Kidney (tissue), 13 donors: ENCODE measurements at regions not wholly inside any gene's neighbourhood (a gene's known extent, or its start where the extent isn't known, plus 50 kb on each side); places are given as distances from the start of the nearest gene placed in this dataset.
"Not testable (repeated sequence)": the region's sequence is repeated elsewhere in the genome, so short reads cannot be mapped to it uniquely, and the experiment has no call there.

Experiments used
- DNase-seq, 5 donors: peaks; one replicate each; pipeline ENCODE4 v3.0.0-alpha.2; 2013 to 2020
- FAIRE-seq: peaks from 2 replicates; lab custom pipeline; 2012; peaks lifted over from hg19 to GRCh38; lab: Jason Lieb, UNC
- H3K27ac ChIP-seq, 2 donors: one replicate each; pipeline ENCODE4 v1.7.0; 2013; ENCODE audit warnings: low read depth in 2 of 2, low read length in 2 of 2, inconsistent platforms in 1 of 2
- H3K27me3 ChIP-seq: one replicate; pipeline ENCODE4 v1.7.1; 2013; ENCODE audit warnings: low read length, inconsistent platforms; ENCODE audit not compliant: control insufficient read depth, insufficient read depth
- H3K36me3 ChIP-seq, 3 donors: one replicate each; pipeline versions ENCODE4 v1.7.0 to v1.7.1; 2013; ENCODE audit warnings: low read length in 3 of 3, control low read depth in 1 of 3, inconsistent platforms in 1 of 3; ENCODE audit not compliant: insufficient read depth in 3 of 3, control insufficient read depth in 2 of 3
- H3K4me1 ChIP-seq, 3 donors: one replicate each; pipeline versions ENCODE4 v1.7.0 to v1.7.1; 2013; ENCODE audit warnings: low read length in 3 of 3, inconsistent platforms in 1 of 3, low read depth in 1 of 3; ENCODE audit not compliant: control insufficient read depth in 2 of 3, insufficient read depth in 2 of 3
- H3K4me3 ChIP-seq, 3 donors: one replicate each; pipeline versions ENCODE4 v1.7.0 to v1.8.1; 2013; ENCODE audit warnings: low read length in 3 of 3, control low read depth in 1 of 3, inconsistent platforms in 1 of 3
- H3K9ac ChIP-seq, 3 donors: one replicate each; pipeline versions ENCODE4 v1.7.0 to v1.7.1; 2013; ENCODE audit warnings: low read length in 3 of 3, control low read depth in 1 of 3, inconsistent platforms in 1 of 3
- H3K9me3 ChIP-seq, 3 donors: one replicate each; pipeline versions ENCODE4 v1.7.0 to v1.7.1; 2013; ENCODE audit warnings: low read length in 3 of 3, control low read depth in 1 of 3, inconsistent platforms in 1 of 3; ENCODE audit not compliant: control insufficient read depth in 2 of 3, insufficient read depth in 1 of 3
- CTCF ChIP-seq: IDR thresholded peaks from 3 replicates; pipeline ENCODE4 v1.5.1; 2012; ENCODE audit warnings: mild to moderate bottlenecking, moderate library complexity, borderline replicate concordance; ENCODE audit not compliant: insufficient read depth; ENCODE audit errors: extremely low read depth
- intact Hi-C: fragments of 100-400 bp; cut with DNase I; formaldehyde crosslinking; loops from one replicate; pipeline ENCODE4 v1.11.1; 2022
- donor health status: control.
- donor health status: control.
- donor health status: control.
- donor health status: control.
- donor health status: control.
- donor health status: DM: yes; HTN: yes; CAD: no.
- donor health status: Normal renal cell carcinoma (clear cell type).

DNA sequence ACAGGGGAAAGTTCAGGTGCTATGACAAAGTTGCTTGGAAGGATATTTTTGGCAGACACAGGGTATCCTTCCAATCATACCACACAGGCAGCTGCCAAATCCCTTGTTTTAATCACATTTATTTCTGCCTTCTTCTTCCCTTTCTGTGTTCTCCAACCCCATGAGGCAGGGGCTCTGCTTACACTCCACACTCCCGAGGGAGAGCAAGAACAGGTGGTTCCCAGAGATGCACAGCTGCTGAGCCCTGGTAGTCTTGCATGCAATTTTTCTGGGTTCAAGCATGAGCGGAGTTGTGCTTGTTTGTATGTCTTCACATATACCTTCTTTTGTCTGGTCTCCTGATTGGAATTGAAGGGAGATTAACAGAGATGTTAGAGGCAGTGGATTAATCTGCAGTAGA is 251.7 kb upstream of the ST6GAL2 start:
- no peak overlapping the region for H3K9ac ChIP-seq
- no peaks in the 10 kb centered on the region for H3K27me3 ChIP-seq
- H3K4me3 ChIP-seq = no peak overlapping the region
- intact Hi-C loops = no loop called here
- no peak overlapping the region for H3K27ac ChIP-seq
- no peak for TF ChIP-seq CTCF
- FAIRE-seq = no peak
- no peaks in the 10 kb centered on the region for H3K36me3 ChIP-seq
- no peaks in the 10 kb centered on the region for H3K4me1 ChIP-seq
- DNase-seq = no peak
- no peaks in the 10 kb centered on the region for H3K9me3 ChIP-seq

GRCh38 chr2:107146181-107146580 is 260.2 kb upstream of the ST6GAL2 start:
- intact Hi-C loops = no loop called here
- no peak overlapping the region for H3K27ac ChIP-seq
- DNase-seq = no peak
- no peaks in the 10 kb centered on the region for H3K27me3 ChIP-seq
- no peaks in the 10 kb centered on the region for H3K4me1 ChIP-seq
- no peaks in the 10 kb centered on the region for H3K9me3 ChIP-seq
- H3K4me3 ChIP-seq = no peak overlapping the region
- H3K36me3 ChIP-seq = no peaks in the 10 kb centered on the region
- no peak overlapping the region for H3K9ac ChIP-seq
- no peak for FAIRE-seq
- no peak for TF ChIP-seq CTCF

DNA sequence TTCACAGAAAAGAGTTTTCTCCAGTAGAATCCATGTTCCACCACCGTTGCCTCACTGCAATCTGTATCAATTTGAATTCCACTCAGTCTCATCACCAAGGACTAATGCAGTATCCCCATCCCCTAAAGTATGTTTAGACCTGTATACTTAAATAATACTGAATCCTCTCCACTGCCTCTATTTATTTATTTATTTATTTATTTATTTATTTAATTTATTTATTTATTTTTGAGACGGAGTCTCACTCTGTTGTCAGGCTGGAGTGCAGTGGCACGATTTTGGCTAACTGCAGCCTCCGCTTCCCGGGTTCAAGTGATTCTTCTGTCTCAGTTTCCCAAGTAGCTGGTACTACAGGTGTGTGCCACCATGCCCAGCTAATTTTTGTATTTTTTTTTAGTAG is 260.7 kb upstream of the ST6GAL2 start:
- H3K4me1 ChIP-seq, H3K27ac ChIP-seq, H3K4me3 ChIP-seq, H3K9ac ChIP-seq, H3K36me3 ChIP-seq, intact Hi-C loops, DNase-seq, H3K27me3 ChIP-seq, H3K9me3 ChIP-seq, FAIRE-seq: not testable (repeated sequence)

GRCh38 chr2:107148055-107148454 is 262.1 kb upstream of the ST6GAL2 start:
- no peak for FAIRE-seq
- no peaks in the 10 kb centered on the region for H3K36me3 ChIP-seq
- no peaks in the 10 kb centered on the region for H3K27me3 ChIP-seq
- no peaks in the 10 kb centered on the region for H3K4me1 ChIP-seq
- DNase-seq = no peak
- intact Hi-C loops = no loop called here
- H3K27ac ChIP-seq = no peak overlapping the region
- H3K9me3 ChIP-seq = no peaks in the 10 kb centered on the region
- TF ChIP-seq CTCF = no peak
- H3K4me3 ChIP-seq = no peak overlapping the region
- H3K9ac ChIP-seq = no peak overlapping the region
